ENCODE measurements at regions not wholly inside any gene's neighbourhood (a gene's known extent, or its start where the extent isn't known, plus 50 kb on each side); places are given as distances from the start of the nearest gene placed in this dataset.
A peak's percentile ranks its signal among the peaks of the same experiment; 100 is the strongest.

- Histone ChIP-seq H3K27me3 (peaks cover 0 to 23% (median 5%) of the 10 kb centered on the region in 9 donors), H3K27ac (no peak overlapping the region), H3K36me3 (no peaks in the 10 kb centered on the region), H3K4me3 (no peak overlapping the region), H3K9me3 (peaks cover 0 to 14% (median 6%) of the 10 kb centered on the region in 12 donors), H3K4me1 (peaks cover 0 to 12% (median 0%) of the 10 kb centered on the region in 12 donors)
- intact Hi-C loops (cut with DNase I) = no loop called here
- ATAC-seq = no peak
- no peak for DNase-seq
- WGBS, 4 donors = 65 to 71% (median 68%) methylated on average over 18 of the region's 18 CpGs
- TF ChIP-seq POLR2A (IDR thresholded peaks at IDR 0.05) (no peak), CTCF (IDR thresholded peaks at IDR 0.05) (no peak)
Observed at GRCh38 chr2:239758279-239758877, 266.8 kb downstream of the NDUFA10 start.

GRCh38 chr2:239756790-239757760 lies 268.1 kb downstream of the NDUFA10 start:
- intact Hi-C loops (cut with DNase I) = no loop called here
- peaks cover 0 to 12% (median 0%) of the 10 kb centered on the region in 12 donors for H3K4me1 ChIP-seq
- 54 to 64% (median 60%) methylated on average over 31 of the region's 31 CpGs for WGBS, 4 donors
- H3K36me3 ChIP-seq = no peaks in the 10 kb centered on the region
- H3K27ac ChIP-seq = no peak overlapping the region
- peaks cover 0 to 14% (median 6%) of the 10 kb centered on the region in 12 donors for H3K9me3 ChIP-seq
- ATAC-seq = peak in 1 of 4 donors; percentile 42
- no peak overlapping the region for H3K4me3 ChIP-seq
- peak in 1 of 5 donors; percentile 57 for DNase-seq
- peaks cover 0 to 27% (median 3%) of the 10 kb centered on the region in 9 donors for H3K27me3 ChIP-seq
- TF ChIP-seq POLR2A (IDR thresholded peaks at IDR 0.05) (no peak), CTCF (IDR thresholded peaks at IDR 0.05) (no peak)

- peak in 1 of 5 donors; percentile 20 for DNase-seq
- Histone ChIP-seq H3K36me3 (no peaks in the 10 kb centered on the region), H3K27ac (no peak overlapping the region), H3K4me1 (peaks cover 0 to 17% (median 0%) of the 10 kb centered on the region in 12 donors), H3K27me3 (peaks cover 0 to 27% (median 0%) of the 10 kb centered on the region in 9 donors), H3K4me3 (no peak overlapping the region), H3K9me3 (peaks cover 0 to 12% (median 6%) of the 10 kb centered on the region in 12 donors)
- ATAC-seq = no peak
- TF ChIP-seq CTCF (IDR thresholded peaks at IDR 0.05) (no peak), POLR2A (IDR thresholded peaks at IDR 0.05) (no peak)
- 52 to 65% (median 58%) methylated on average over 9 to 10 of the region's 10 CpGs for whole genome bisulfite sequencing, 4 donors
- intact Hi-C loops (cut with DNase I) = no loop called here
Observed at GRCh38 chr2:239756031-239756789, 268.9 kb downstream of the NDUFA10 start.
